IPS-18c (cell line): ENCODE measurements at regions not wholly inside any gene's neighbourhood (a gene's known extent, or its start where the extent isn't known, plus 50 kb on each side); places are given as distances from the start of the nearest gene placed in this dataset.

Source experiments
- H3K4me3 ChIP-seq: 2 replicates; pipeline ENCODE4 v1.7.0; 2013; ENCODE audit warnings: low read depth, mild to moderate bottlenecking, low read length, moderate library complexity; ENCODE audit not compliant: insufficient read depth
- H3K9me3 ChIP-seq: one replicate; pipeline ENCODE4 v1.6.1; 2013; ENCODE audit warnings: mild to moderate bottlenecking, low read length, moderate library complexity; ENCODE audit not compliant: control insufficient read depth, insufficient read depth

DNA sequence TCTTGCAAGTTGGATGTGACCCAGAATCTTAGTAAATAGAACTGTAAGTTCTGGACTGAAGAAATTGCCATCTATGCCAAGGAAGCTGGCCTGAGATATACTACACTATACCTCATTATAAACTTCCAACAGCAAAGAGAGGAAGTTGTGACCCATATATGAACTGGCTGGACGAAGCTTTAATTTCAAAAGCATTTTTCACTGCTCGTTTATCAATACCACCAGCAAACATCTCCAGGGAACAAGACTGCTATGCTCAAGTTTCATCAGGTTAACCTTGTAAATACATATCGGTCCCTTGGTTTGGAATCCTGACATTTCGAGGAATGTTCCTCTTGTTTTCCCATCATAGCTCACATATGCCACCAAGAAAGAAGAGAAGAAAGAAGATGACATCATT is 334.5 kb upstream of the IGFBP7 start:
- Histone ChIP-seq H3K9me3 (no peaks in the 10 kb centered on the region), H3K4me3 (no peak overlapping the region)

DNA sequence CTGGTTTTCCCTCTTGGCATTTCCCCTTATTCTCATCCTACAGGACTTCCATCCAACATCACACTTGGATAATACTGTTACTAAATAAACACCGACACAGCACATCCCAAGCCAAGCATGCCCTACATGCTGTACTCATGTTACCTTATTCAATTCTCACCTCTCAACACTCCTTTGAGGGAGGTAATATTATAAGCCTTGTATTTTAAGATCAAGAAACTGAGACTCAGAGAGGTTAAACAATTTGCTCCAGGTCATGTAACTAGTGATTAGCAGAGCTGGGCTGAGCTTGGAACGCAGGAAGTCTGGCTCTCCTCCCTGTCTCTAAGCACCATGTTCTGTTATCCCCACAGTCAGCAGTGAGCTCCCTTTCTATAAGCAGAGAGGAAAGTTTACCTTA is 333.6 kb upstream of the IGFBP7 start:
- H3K9me3 ChIP-seq: no peaks in the 10 kb centered on the region

GRCh38 chr4:57443308-57443707 is 333.1 kb upstream of the IGFBP7 start:
- Histone ChIP-seq H3K9me3 (no peaks in the 10 kb centered on the region), H3K4me3 (no peak overlapping the region)

More for the DNA sequence above, 333.6 kb upstream of the IGFBP7 start:
- H3K4me3 ChIP-seq: no peak overlapping the region

DNA sequence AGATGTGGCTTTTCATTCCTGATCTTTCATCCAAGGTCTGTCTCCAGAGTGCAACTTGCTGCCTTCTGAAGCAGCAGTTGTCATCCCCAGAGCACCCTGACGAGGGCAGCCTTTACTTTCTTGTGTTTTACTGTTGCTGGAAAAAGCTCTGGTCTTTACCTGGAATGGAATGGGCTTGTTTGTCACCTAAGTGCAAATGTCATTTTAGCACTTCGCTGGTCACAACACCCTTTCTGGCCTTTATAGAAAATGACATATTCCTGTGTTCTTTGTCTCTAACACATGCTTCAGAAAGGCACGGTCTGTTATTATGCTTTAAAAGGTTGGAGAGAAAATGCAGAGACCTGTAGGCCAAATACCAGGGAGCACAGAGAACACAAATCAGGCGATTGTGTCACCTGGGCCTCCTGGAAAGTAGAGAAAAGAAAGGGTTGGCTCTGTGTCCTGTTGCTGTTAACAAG is 332.7 kb upstream of the IGFBP7 start:
- Histone ChIP-seq H3K4me3 (no peak overlapping the region), H3K9me3 (no peaks in the 10 kb centered on the region)

DNA sequence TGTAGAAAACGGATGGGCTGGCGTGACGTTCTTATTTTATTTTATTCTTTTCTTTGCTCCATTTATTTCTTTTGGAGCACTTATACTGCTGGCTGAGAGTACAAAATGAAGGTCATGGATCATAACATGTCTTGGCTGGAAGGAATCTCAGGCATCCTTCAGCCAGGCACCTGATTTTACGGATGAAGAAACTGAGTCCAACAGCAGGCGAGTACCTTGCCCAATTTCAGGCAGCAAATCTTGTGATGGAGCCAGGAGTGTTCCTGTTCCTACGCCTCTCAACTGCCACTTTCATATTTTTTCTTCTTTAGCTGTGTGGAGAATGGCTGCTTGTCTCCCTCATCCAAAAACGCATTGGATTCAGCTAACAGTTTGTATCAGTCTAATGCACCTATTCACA is 332.1 kb upstream of the IGFBP7 start:
- H3K4me3 ChIP-seq: no peak overlapping the region

DNA sequence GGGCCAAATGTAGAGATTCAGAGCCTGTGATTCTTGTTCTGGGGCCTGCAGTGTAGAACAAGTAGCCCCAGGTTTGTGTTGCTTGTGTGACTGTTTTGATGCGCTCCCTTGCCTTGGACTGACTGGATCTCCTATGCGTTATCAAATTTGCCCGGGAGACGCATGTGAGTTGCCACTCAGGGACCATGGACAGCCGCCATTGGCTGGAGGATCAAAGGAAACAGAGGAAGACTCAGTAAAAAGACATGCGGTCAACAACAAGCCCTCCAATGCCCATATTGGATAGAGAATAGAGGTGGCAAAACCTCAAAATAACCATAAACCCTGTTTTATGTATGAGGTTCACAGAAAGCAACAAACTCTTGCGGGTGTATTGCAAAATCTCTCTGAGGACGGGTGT is 327.5 kb upstream of the IGFBP7 start:
- H3K4me3 ChIP-seq: no peak overlapping the region
- H3K9me3 ChIP-seq: peaks cover 2% of the 10 kb centered on the region

More for the DNA sequence above, 332.1 kb upstream of the IGFBP7 start:
- no peaks in the 10 kb centered on the region for H3K9me3 ChIP-seq

- Histone ChIP-seq H3K4me3 (no peak overlapping the region), H3K9me3 (peaks cover 2% of the 10 kb centered on the region)
These were observed 325.1 kb upstream of the IGFBP7 start for GRCh38 chr4:57435300-57435699.

DNA sequence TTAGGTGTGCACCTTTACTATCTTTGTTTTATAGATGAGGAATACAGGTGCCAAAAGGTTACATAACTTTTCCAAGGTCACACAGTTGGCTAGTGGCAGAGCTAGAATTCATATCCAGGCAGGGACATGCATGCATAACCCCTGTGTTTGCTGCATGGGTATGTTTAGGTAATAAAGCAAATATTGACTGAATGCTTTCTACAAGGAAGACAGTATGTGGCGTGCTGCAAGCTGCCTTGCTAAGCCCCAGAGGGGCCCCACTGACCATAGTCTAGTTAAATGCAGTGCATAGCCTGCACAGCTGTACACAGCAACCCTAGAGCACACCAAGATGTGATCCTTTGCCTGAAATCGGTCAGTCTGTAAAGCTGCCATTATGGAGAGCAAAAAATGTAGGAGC is 320.5 kb upstream of the IGFBP7 start:
- no peaks in the 10 kb centered on the region for H3K9me3 ChIP-seq

GRCh38 chr4:57426779-57427395 is 316.7 kb upstream of the IGFBP7 start:
- no peaks in the 10 kb centered on the region for H3K9me3 ChIP-seq
- no peak overlapping the region for H3K4me3 ChIP-seq

More for the DNA sequence above, 320.5 kb upstream of the IGFBP7 start:
- H3K4me3 ChIP-seq: no peak overlapping the region

GRCh38 chr4:57425610-57426009 is 315.4 kb upstream of the IGFBP7 start:
- H3K9me3 ChIP-seq: no peaks in the 10 kb centered on the region
- H3K4me3 ChIP-seq: no peak overlapping the region

- H3K9me3 ChIP-seq: no peaks in the 10 kb centered on the region
- no peak overlapping the region for H3K4me3 ChIP-seq
These were observed 314.2 kb upstream of the IGFBP7 start for GRCh38 chr4:57424232-57424897.

GRCh38 chr4:57418133-57418532 is 307.9 kb upstream of the IGFBP7 start:
- Histone ChIP-seq H3K4me3 (no peak overlapping the region), H3K9me3 (no peaks in the 10 kb centered on the region)

DNA sequence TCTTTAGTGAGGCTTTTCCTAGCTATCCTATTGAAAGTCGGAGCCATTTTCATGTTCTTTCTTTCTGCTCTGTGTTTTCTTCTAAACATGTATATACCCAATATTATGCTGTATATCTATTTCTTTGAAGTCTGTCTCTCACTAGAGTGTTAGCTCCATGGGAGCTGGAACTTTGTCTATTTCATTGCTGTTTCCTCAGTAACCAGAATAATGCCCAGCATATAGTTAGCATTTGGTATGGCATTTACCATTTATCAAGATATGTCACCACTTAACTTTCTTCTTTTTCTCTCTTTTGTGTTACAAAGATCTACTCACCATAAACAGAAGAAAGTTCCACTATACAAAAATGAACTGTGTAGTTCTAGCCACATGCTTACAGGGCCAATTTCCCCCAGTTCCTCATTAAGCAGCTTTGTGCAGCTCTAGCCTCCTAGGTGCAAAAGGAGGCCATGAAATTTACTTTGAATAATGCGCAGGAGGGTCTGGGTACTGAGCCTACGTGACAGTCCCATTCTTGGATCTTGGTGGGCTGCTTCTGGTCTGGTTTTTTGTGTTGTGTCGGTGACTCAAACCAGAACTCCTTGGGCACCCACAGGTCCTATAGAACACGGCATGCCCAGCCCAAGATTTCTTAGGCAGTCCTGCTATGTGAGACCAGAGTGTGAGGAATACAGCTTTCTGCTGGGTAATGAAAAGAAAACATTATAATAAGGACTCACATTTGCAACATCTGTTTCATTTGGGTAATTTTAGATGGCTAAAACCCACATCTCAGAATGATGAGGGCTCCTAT is 302.3 kb upstream of the IGFBP7 start:
- Histone ChIP-seq H3K9me3 (no peaks in the 10 kb centered on the region), H3K4me3 (no peak overlapping the region)

DNA sequence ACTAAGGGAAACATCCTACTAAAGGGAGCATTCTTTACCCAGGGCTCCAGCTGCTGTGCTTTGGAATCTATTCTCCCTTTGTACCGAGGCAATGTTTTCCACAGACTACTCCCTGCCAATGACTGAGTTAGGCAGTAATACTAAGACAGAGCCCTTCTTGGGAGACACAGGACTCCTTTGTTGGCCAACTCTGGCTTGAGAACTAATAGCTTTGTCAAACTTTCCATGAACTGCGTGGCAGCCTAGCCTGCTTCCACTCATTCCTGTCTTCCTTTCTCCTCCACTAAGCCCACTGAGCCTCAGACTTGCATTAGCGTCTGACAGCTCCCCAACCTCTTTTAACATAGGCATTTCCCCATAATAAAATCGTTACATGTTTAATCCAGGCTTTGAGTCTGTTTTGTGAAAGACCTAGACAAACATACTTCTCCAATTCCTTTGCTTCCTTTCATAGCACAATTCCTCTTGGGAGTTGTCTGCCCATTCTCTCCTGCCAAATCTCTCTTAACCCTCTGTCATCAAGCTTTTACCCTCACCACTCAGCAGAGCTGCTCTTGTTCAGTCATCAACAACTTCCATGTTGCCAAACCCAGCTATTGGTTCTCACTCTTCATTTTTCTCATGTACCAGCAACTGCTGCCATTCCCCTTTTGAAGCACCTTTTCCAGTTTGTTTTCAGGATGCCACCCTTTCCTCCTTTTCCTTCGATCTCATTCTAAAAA is 300.3 kb upstream of the IGFBP7 start:
- no peak overlapping the region for H3K4me3 ChIP-seq
- H3K9me3 ChIP-seq: no peaks in the 10 kb centered on the region

- Histone ChIP-seq H3K4me3 (no peak overlapping the region), H3K9me3 (no peaks in the 10 kb centered on the region)
These were observed 295.2 kb upstream of the IGFBP7 start for GRCh38 chr4:57405359-57405758.

DNA sequence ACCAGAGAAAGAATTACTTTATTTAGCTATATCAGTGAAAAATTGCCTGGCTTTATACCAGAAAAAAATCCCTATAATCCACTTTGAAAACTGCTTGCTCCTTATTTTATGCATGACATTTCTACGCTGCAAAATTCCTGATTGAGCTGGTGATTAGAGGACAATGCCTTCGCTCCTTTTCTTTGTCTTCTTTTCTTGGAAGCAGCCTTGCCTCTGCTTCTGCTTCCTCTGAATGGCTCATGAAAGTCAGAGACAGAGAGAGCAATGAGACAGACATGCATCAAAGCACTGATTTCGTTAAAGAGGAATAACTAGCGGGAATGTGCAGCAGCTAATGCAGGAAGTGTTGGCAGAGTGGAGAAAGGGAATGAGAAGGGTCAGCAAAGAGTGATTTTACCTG is 294.3 kb upstream of the IGFBP7 start:
- no peak overlapping the region for H3K4me3 ChIP-seq
- H3K9me3 ChIP-seq: no peaks in the 10 kb centered on the region

- H3K4me3 ChIP-seq: no peak overlapping the region
- H3K9me3 ChIP-seq: no peaks in the 10 kb centered on the region
These were observed 293.4 kb upstream of the IGFBP7 start for GRCh38 chr4:57403591-57403990.
